CD14-positive monocyte (primary cell): ENCODE measurements at regions not wholly inside any gene's neighbourhood (a gene's known extent, or its start where the extent isn't known, plus 50 kb on each side); places are given as distances from the start of the nearest gene placed in this dataset.

Experiments
- DNase-seq, 3 donors: peaks; one replicate each; pipeline ENCODE4 v3.0.0-alpha.2; 2011 to 2022
- H2AFZ ChIP-seq: 2 replicates; pipeline ENCODE4 v1.6.0; 2012; ENCODE audit warnings: mild to moderate bottlenecking, low read depth, low read length, inconsistent platforms; ENCODE audit not compliant: insufficient read depth, poor library complexity, severe bottlenecking
- H3K27ac ChIP-seq, 2 donors: 1 replicate in 1 of 2; 2 replicates in 1 of 2; pipeline ENCODE4 v1.5.1; 2012 to 2013; ENCODE audit warnings: low read length in 2 of 2, control low read depth in 1 of 2, inconsistent platforms in 1 of 2, low read depth in 1 of 2, mild to moderate bottlenecking in 1 of 2
- H3K27me3 ChIP-seq, 2 donors: one replicate each; pipeline versions ENCODE4 v1.6.0 to v1.6.1; 2011 to 2013; ENCODE audit warnings: low read length in 2 of 2; ENCODE audit not compliant: control insufficient read depth in 2 of 2, insufficient read depth in 2 of 2
- H3K36me3 ChIP-seq, 2 donors: replicated peaks in 1 of 2; 1 replicate in 1 of 2; 2 replicates in 1 of 2; pipeline versions ENCODE4 v1.5.1 to v1.6.1; 2012 to 2013; ENCODE audit warnings: low read length in 2 of 2, control low read depth in 1 of 2, inconsistent platforms in 1 of 2, mild to moderate bottlenecking in 1 of 2; ENCODE audit not compliant: insufficient read depth in 2 of 2, control insufficient read depth in 1 of 2
- H3K4me1 ChIP-seq, 2 donors: 1 replicate in 1 of 2; 2 replicates in 1 of 2; pipeline versions ENCODE4 v1.5.1 to v1.6.1; 2012 to 2013; ENCODE audit warnings: low read length in 2 of 2, control low read depth in 1 of 2, inconsistent platforms in 1 of 2, mild to moderate bottlenecking in 1 of 2, moderate library complexity in 1 of 2; ENCODE audit not compliant: insufficient read depth in 2 of 2, control insufficient read depth in 1 of 2
- H3K4me2 ChIP-seq: replicated peaks from 2 replicates; pipeline ENCODE3; 2012; ENCODE audit warnings: low read length, moderate library complexity, mild to moderate bottlenecking; ENCODE audit not compliant: poor library complexity, severe bottlenecking; ENCODE audit errors: extremely low read depth
- H3K4me3 ChIP-seq, 3 experiments: fragments of 200-600 bp in 1 of 3; sonication (generic) in 1 of 3; replicated peaks in 1 of 3; 1 replicate in 2 of 3; 2 replicates in 1 of 3; pipeline ENCODE4 v1.5.1; 2011 to 2013; ENCODE audit warnings: low read length in 3 of 3, mild to moderate bottlenecking in 3 of 3, control low read depth in 2 of 3, low read depth in 2 of 3, inconsistent platforms in 1 of 3, moderate library complexity in 1 of 3
- H3K79me2 ChIP-seq: 2 replicates; pipeline ENCODE4 v1.6.0; 2012; ENCODE audit warnings: mild to moderate bottlenecking, control low read depth, inconsistent platforms, low read length, moderate library complexity; ENCODE audit not compliant: insufficient read depth
- H3K9ac ChIP-seq: 2 replicates; pipeline ENCODE4 v1.6.0; 2017; ENCODE audit warnings: low read length, mild to moderate bottlenecking; ENCODE audit not compliant: insufficient read depth, poor library complexity, severe bottlenecking
- H3K9me3 ChIP-seq, 2 donors: replicated peaks in 1 of 2; 1 replicate in 1 of 2; 2 replicates in 1 of 2; pipeline versions ENCODE4 v1.5.1 to v1.6.1; 2012 to 2013; ENCODE audit warnings: low read length in 2 of 2, control low read depth in 1 of 2; ENCODE audit not compliant: control insufficient read depth in 1 of 2, insufficient read depth in 1 of 2
- H4K20me1 ChIP-seq: 2 replicates; pipeline ENCODE4 v1.6.0; 2012; ENCODE audit warnings: mild to moderate bottlenecking, low read length, control low read depth, moderate library complexity; ENCODE audit not compliant: insufficient read depth
- H3K27ac Mint-ChIP-seq, 7 donors: one replicate each; pipeline ENCODE4 v1.8.0; 2020; ENCODE audit warnings: mild to moderate bottlenecking in 7 of 7, mixed read lengths in 7 of 7, moderate library complexity in 6 of 7, inconsistent platforms in 2 of 7
- H3K27me3 Mint-ChIP-seq, 3 donors: one replicate each; pipeline ENCODE4 v1.8.0; 2021 to 2022; ENCODE audit warnings: low read depth in 3 of 3, mild to moderate bottlenecking in 3 of 3, mixed read lengths in 3 of 3, moderate library complexity in 3 of 3, inconsistent platforms in 1 of 3
- H3K36me3 Mint-ChIP-seq, 2 donors: one replicate each; pipeline ENCODE4 v1.8.0; 2020; ENCODE audit warnings: mixed read lengths in 2 of 2, inconsistent platforms in 1 of 2, mild to moderate bottlenecking in 1 of 2
- H3K4me1 Mint-ChIP-seq: one replicate; pipeline ENCODE4 v1.8.0; 2020; ENCODE audit warnings: mild to moderate bottlenecking, mixed read lengths
- H3K4me3 Mint-ChIP-seq, 2 donors: one replicate each; pipeline ENCODE4 v1.8.0; 2020; ENCODE audit warnings: mild to moderate bottlenecking in 2 of 2, mixed read lengths in 2 of 2, moderate library complexity in 1 of 2
- H3K9me3 Mint-ChIP-seq, 7 donors: one replicate each; pipeline ENCODE4 v1.8.0; 2020 to 2022; ENCODE audit warnings: mixed read lengths in 7 of 7, mild to moderate bottlenecking in 6 of 7, moderate library complexity in 6 of 7, inconsistent platforms in 2 of 7
- CTCF ChIP-seq: fragments of 200-600 bp; IDR thresholded peaks from one replicate; pipeline ENCODE4 v1.8.0; 2022; ENCODE audit warnings: antibody characterized with exemption, mild to moderate bottlenecking
- WGBS: methylation state at CpG from one replicate; pipeline ENCODE4 v1.1.5; 2013; ENCODE audit warnings: missing lambda C conversion rate; ENCODE audit not compliant: insufficient coverage; 5-methylcytosine and 5-hydroxymethylcytosine counted together
- intact Hi-C, 2 donors: fragments of 100-400 bp; cut with micrococcal nuclease; formaldehyde crosslinking; loops; one replicate each; pipeline versions ENCODE4 v1.15.0 to v1.15.1; 2023

- no CpG with 5 or more reads among the region's 2 CpGs for WGBS
- no peak overlapping the region for H3K27ac Mint-ChIP-seq
Observed at GRCh38 chr2:51220080-51220479, 188.1 kb upstream of the NRXN1 start.

DNA sequence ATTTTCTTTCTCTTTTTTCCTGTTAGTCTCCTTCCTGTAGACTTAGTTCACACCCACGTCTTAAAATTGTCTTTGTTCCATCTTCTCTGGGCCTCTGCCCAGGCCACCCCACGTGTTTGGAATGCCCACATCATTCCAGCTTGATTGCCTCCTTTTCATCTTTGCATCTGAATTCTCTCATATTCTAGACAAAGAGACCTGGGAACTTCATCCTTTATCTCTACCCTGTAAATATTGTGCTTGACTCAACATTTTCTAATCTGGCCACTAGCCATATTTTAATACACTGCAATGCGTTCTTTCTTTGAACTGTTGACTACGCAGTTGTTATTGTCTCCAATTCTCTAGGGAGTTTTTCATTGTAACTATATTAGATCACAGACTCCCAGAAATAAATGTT, 187.5 kb upstream of the NRXN1 start:
- Histone ChIP-seq H3K4me1 (no peaks in the 10 kb centered on the region), H3K4me3 (no peak overlapping the region), H3K9ac (no peak overlapping the region), H3K9me3 (no peaks in the 10 kb centered on the region), H3K27me3 (no peaks in the 10 kb centered on the region), H3K27ac (no peak overlapping the region), H2AFZ (no peak overlapping the region), H4K20me1 (no peaks in the 10 kb centered on the region), H3K4me2 (no peak overlapping the region), H3K79me2 (no peaks in the 10 kb centered on the region), H3K36me3 (no peaks in the 10 kb centered on the region)
- Mint-ChIP-seq H3K27ac (no peak overlapping the region), H3K9me3 (peaks cover 0 to 10% (median 4%) of the 10 kb centered on the region in 7 donors), H3K4me1 (peaks cover 4% of the 10 kb centered on the region), H3K4me3 (no peak overlapping the region), H3K36me3 (no peaks in the 10 kb centered on the region), H3K27me3 (peaks cover 0 to 2% (median 0%) of the 10 kb centered on the region in 3 donors)
- no peak for DNase-seq
- TF ChIP-seq CTCF, result no peak
- intact Hi-C loops, result no loop called here
- WGBS, result 100% methylated on average over 2 of the region's 4 CpGs

More at GRCh38 chr2:51220080-51220479, 188.1 kb upstream of the NRXN1 start:
- TF ChIP-seq CTCF, result no peak
- no peak overlapping the region for H3K4me3 Mint-ChIP-seq
- Histone ChIP-seq H3K27ac (no peak overlapping the region), H2AFZ (no peak overlapping the region), H3K27me3 (no peaks in the 10 kb centered on the region), H3K9me3 (no peaks in the 10 kb centered on the region), H3K4me3 (no peak overlapping the region), H3K79me2 (no peaks in the 10 kb centered on the region), H3K4me1 (no peaks in the 10 kb centered on the region), H3K9ac (no peak overlapping the region), H3K36me3 (no peaks in the 10 kb centered on the region), H4K20me1 (no peaks in the 10 kb centered on the region), H3K4me2 (no peak overlapping the region)
- H3K36me3 Mint-ChIP-seq, result no peaks in the 10 kb centered on the region
- peaks cover 0 to 2% (median 0%) of the 10 kb centered on the region in 3 donors for H3K27me3 Mint-ChIP-seq
- intact Hi-C loops, result no loop called here
- peaks cover 4% of the 10 kb centered on the region for H3K4me1 Mint-ChIP-seq
- DNase-seq, result no peak
- H3K9me3 Mint-ChIP-seq, result peaks cover 0 to 10% (median 4%) of the 10 kb centered on the region in 7 donors
